Epithelial cell of proximal tubule (primary cell): ENCODE measurements at regions not wholly inside any gene's neighbourhood (a gene's known extent, or its start where the extent isn't known, plus 50 kb on each side); places are given as distances from the start of the nearest gene placed in this dataset.

ENCODE experiments used
- DNase-seq: peaks from one replicate; pipeline ENCODE4 v3.0.0-alpha.2; 2011; ENCODE audit warnings: low read depth
- H3K4me3 ChIP-seq: 2 replicates; pipeline ENCODE4 v1.5.1; 2011; ENCODE audit warnings: low read depth, mild to moderate bottlenecking, low read length
- TF ChIP-seq, protein P1 (sequence below): conservative IDR thresholded peaks from 2 replicates; pipeline ENCODE4 v1.5.1; 2012; ENCODE audit warnings: low read depth, mild to moderate bottlenecking, low read length

DNA sequence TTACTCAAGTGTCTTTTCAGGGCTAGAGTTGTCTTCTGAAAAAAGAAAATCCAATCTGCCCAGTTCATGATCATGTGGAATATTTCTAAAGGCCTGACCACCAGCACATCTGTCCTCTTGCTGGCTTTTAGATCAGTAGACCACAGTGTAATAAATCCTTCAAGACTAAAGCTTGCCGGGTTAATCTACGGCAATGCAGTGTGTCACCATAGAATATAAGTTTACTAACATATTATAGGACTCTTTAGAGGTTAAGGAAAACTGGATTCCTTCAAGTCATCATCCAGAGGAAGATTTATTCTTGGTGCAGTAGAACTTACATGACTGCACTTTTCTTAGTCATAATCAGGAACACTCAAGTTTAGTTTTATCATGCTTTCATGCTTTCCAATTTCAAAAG lies 349.5 kb downstream of the SEMA3D start:
- H3K4me3 ChIP-seq, result no peak overlapping the region
- TF ChIP-seq, protein P1, sequence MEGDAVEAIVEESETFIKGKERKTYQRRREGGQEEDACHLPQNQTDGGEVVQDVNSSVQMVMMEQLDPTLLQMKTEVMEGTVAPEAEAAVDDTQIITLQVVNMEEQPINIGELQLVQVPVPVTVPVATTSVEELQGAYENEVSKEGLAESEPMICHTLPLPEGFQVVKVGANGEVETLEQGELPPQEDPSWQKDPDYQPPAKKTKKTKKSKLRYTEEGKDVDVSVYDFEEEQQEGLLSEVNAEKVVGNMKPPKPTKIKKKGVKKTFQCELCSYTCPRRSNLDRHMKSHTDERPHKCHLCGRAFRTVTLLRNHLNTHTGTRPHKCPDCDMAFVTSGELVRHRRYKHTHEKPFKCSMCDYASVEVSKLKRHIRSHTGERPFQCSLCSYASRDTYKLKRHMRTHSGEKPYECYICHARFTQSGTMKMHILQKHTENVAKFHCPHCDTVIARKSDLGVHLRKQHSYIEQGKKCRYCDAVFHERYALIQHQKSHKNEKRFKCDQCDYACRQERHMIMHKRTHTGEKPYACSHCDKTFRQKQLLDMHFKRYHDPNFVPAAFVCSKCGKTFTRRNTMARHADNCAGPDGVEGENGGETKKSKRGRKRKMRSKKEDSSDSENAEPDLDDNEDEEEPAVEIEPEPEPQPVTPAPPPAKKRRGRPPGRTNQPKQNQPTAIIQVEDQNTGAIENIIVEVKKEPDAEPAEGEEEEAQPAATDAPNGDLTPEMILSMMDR, result no peak
- DNase-seq, result no peak

DNA sequence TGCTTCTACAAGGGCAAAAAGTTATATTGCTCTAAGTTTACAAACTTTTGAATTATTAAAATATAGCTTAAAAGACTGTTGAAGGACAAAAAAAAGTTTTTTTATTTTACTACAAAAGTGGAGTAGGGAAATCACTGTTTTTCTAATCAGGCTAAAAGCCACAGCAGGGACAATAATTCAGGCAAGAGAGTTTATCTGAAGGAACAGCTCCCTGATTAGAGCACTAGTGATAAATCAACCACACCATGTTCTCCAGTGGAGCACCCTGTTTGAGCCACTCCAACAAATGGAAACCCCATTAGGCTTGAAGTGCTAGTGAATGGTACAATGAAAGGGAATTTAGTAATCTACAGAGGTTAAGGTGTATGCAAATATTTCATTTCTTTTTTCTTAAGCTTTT lies 357.1 kb downstream of the SEMA3D start:
- TF ChIP-seq, protein P1, result no peak
- DNase-seq, result no peak
- H3K4me3 ChIP-seq, result no peak overlapping the region

DNA sequence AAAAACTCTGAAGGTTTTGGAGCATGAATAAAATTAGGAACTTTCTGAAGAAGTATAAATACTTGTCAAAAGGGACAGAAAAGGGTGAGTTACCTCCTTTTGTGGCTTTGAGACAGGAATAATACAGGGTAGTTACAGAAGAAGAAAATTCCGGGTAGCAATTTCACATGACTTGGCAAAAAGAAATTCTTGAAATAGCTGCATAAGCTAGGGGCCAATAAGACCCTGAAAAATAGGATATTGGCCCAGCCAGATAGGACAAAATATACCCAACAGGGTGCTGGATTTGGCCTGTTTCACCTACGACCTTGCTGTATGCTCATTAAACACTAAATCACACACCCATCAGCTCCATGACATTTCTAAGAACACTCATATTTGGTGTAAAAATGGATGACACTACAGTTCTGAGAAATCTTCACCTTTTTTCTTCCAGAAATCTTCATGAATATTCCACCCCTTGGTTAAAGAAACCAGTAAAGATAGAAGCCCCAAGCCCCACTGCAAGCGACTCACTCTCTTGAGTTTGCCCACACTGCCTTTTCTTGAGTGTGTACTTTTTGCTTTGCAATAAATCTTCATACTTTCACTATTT lies 362.7 kb downstream of the SEMA3D start:
- no peak for DNase-seq
- no peak overlapping the region for H3K4me3 ChIP-seq
- TF ChIP-seq, protein P1, result no peak

DNA sequence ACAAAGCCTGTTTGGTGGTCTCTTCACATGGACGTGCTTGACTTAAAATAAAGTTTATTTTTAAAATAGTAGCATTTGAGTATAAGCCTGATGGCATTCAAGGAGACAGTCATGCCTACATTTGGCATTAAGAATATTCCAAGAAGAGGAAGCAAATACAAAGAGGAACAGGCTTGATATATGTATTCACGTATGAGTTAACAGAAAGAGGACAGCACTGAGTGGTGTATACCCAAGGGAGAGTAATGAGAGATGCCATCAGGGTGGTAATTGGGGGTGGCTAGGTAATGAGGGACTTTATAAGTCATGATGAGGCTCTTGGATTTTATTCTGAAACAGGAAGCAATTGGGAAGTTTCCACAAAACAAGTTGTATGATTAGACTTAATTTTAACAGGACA lies 363.3 kb downstream of the SEMA3D start:
- TF ChIP-seq, protein P1, result no peak
- DNase-seq, result no peak
- H3K4me3 ChIP-seq, result no peak overlapping the region

DNA sequence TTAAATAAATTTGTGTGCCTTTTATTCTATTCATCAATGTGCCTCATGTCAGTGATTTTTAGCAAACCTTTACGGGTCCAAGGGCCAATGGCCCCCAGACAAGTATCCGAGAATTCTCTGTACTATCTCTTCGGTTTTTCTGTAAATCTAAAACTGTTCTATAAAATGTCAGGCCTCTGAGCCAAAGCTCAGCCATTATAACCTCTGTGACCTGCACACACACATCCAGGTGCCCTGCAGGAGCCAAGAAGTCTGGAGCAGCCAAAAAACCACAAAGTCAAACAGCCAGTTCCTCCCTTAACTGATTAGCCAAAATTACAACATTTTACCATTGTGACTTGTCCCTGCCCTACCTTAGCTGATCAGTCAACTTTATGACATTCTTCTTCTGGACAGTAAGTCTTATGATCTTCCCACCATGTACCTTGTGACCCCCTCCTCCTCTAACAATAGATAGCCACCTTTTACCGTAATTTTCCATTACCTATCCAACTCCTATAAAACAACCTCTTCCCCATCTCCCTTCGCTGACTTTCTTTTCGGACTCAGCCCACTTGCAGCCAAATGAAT lies 363.8 kb downstream of the SEMA3D start:
- DNase-seq, result no peak

DNA sequence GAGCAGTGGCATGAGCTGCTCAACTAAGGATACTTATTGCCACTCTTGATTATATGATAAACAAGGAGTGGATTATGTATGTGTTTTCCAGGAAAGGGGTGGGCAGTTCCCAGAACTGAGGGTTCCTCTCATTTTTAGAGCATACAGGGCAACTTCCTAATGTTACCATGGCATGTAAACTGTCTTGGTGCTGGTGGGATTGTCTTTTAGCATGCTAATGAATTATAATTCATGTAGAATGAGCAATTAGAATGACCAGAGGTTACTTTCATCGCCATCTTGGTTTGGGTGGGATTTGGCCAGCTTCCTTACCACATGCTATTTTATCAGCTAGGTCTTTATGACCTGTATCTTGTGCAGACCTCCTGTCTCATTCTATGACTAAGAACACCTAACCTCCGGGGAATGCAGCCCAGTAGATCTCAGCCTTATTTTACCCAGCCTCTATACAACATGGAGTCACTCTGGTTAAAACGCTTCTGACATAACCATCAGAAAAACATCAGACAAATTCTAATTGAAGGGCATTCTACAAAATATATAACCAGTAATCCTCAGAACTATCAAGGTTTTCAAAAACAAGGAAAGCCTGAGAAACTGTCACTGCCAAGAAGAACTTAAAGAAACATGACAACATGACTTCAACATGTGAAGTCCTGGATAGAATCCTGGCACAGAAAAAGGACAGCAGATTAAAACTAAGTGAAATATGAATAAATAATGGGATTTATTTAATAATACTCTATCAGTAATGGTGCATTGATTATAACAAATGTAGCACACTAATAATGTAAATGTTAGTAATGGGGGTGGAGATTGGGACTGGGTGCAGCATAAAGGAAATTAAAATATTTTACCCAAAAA lies 365.0 kb downstream of the SEMA3D start:
- H3K4me3 ChIP-seq, result no peak overlapping the region
- no peak for DNase-seq
- TF ChIP-seq, protein P1, result no peak

More for the DNA sequence above, 363.8 kb downstream of the SEMA3D start:
- TF ChIP-seq, protein P1, result no peak
- H3K4me3 ChIP-seq, result no peak overlapping the region
